ENCODE measurements at regions not wholly inside any gene's neighbourhood (a gene's known extent, or its start where the extent isn't known, plus 50 kb on each side); places are given as distances from the start of the nearest gene placed in this dataset.

- in situ Hi-C loops (cut with MboI; ENCODE audit: low sequenced_read_pairs), result no loop called here
- Histone ChIP-seq H3K9me3 (ENCODE audit: control insufficient read depth, insufficient read depth, low read length) (no peaks in the 10 kb centered on the region), H3K4me3 (ENCODE audit: insufficient read depth, low read depth, low read length) (no peak overlapping the region), H3K9ac (ENCODE audit: low read depth, low read length) (no peak overlapping the region), H3K27me3 (ENCODE audit: control insufficient read depth, insufficient read depth, low read length) (no peaks in the 10 kb centered on the region), H3K4me2 (ENCODE audit: low read depth, low read length) (no peak overlapping the region), H3K4me1 (ENCODE audit: control insufficient read depth, insufficient read depth, low read length) (no peaks in the 10 kb centered on the region), H3K27ac (ENCODE audit: insufficient read depth, low read length) (no peak overlapping the region), H3K4ac (ENCODE audit: low read depth, low read length) (no peak overlapping the region), H2AFZ (replicated peaks; ENCODE audit: low read length, poor library complexity) (no peak overlapping the region), H4K8ac (ENCODE audit: low read depth in 2 of 2, low read length in 2 of 2) (no peak overlapping the region), H4K20me1 (ENCODE audit: insufficient read depth, low read length) (no peaks in the 10 kb centered on the region), H3K56ac (ENCODE audit: extremely low read depth, insufficient read depth, low read length) (no peak overlapping the region), H4K91ac (ENCODE audit: insufficient read depth, low read depth, low read length) (no peak overlapping the region), H3K14ac (replicated peaks; ENCODE audit: low read depth, low read length) (no peak overlapping the region), H3K79me1 (ENCODE audit: low read depth in 1 of 2, low read length in 2 of 2) (no peaks in the 10 kb centered on the region), H2AK9ac (replicated peaks; ENCODE audit: low read depth, low read length, poor library complexity) (no peak overlapping the region), H3K18ac (ENCODE audit: low read depth, low read length) (no peak overlapping the region), H2BK15ac (ENCODE audit: low read depth, low read length) (no peak overlapping the region), H2BK120ac (ENCODE audit: low read depth, low read length) (no peak overlapping the region), H4K5ac (ENCODE audit: low read depth, low read length) (no peak overlapping the region), H2BK20ac (ENCODE audit: low read depth, low read length) (no peak overlapping the region), H2BK5ac (ENCODE audit: low read depth, low read length, poor library complexity, severe bottlenecking) (no peak overlapping the region), H3K36me3 (ENCODE audit: control insufficient read depth, insufficient read depth, low read length) (no peaks in the 10 kb centered on the region), H3K9me1 (ENCODE audit: insufficient read depth, low read length) (no peaks in the 10 kb centered on the region), H2AK5ac (ENCODE audit: low read depth, low read length) (no peak overlapping the region), H3K23ac (ENCODE audit: low read depth, low read length) (no peak overlapping the region)
- BruUV-seq (replicated peaks), result no TSS peak
- no peak for DNase-seq
- WGBS, 2 experiments (ENCODE audit: extremely low coverage in 2 of 2, insufficient read length in 1 of 2), result 42% methylated on average over 2 of the region's 4 CpGs; no CpG with 5 or more reads in 1 of the 2 experiments
- ChIA-PET POLR2A (ENCODE audit: unreplicated experiment) (no interaction called here), CTCF (no interaction called here)
- dilution Hi-C loops (cut with HindIII; ENCODE audit: low sequenced_read_pairs, unreplicated experiment), result no loop called here
- TF ChIP-seq USF2 (IDR thresholded peaks at IDR 0.05; ENCODE audit: low read depth, low read length) (no peak), RFX5 (IDR thresholded peaks at IDR 0.05; ENCODE audit: low read depth, low read length) (no peak), POLR2A (IDR thresholded peaks at IDR 0.05; ENCODE audit: low read depth, low read length) (no peak), SMC3 (IDR thresholded peaks at IDR 0.05; ENCODE audit: low read depth, low read length) (no peak), MAZ (IDR thresholded peaks at IDR 0.05; ENCODE audit: borderline replicate concordance, low read depth, low read length) (no peak), CTCF (conservative IDR thresholded peaks at IDR 0.05; ENCODE audit: low read depth, low read length) (no peak), CEBPB (IDR thresholded peaks at IDR 0.05; ENCODE audit: low read depth, low read length) (no peak), MXI1 (IDR thresholded peaks at IDR 0.05; ENCODE audit: borderline replicate concordance, low read depth, low read length) (no peak), RAD21 (IDR thresholded peaks at IDR 0.05; ENCODE audit: low read length) (no peak), ELK1 (IDR thresholded peaks at IDR 0.05; ENCODE audit: borderline replicate concordance, low read depth, low read length) (no peak), RCOR1 (IDR thresholded peaks at IDR 0.05; ENCODE audit: insufficient replicate concordance, low read length) (no peak)
- intact Hi-C loops (cut with micrococcal nuclease), result no loop called here
- no peak for ATAC-seq (ENCODE audit: low read depth)
Observed at GRCh38 chr15:29514926-29515325, 245.3 kb upstream of the NSMCE3 start.
